Astrocyte of the hippocampus (primary cell): ENCODE measurements at regions not wholly inside any gene's neighbourhood (a gene's known extent, or its start where the extent isn't known, plus 50 kb on each side); places are given as distances from the start of the nearest gene placed in this dataset.
"Not testable (repeated sequence)": the region's sequence is repeated elsewhere in the genome, so short reads cannot be mapped to it uniquely, and the experiment has no call there.

ENCODE experiments used
- DNase-seq: peaks from one replicate; pipeline ENCODE4 v3.0.0; 2011; ENCODE audit warnings: low read depth, low spot score

- DNase-seq = no peak
Measured at GRCh38 chr2:56801770-56802169, 618.0 kb downstream of the CCDC85A start.

- DNase-seq = no peak
Measured at GRCh38 chr2:56803596-56803995, 619.8 kb downstream of the CCDC85A start.

- DNase-seq = no peak
Measured at GRCh38 chr2:56806924-56807323, 623.1 kb downstream of the CCDC85A start.

GRCh38 chr2:56807861-56808260 is 624.1 kb downstream of the CCDC85A start:
- no peak for DNase-seq

- DNase-seq = no peak
Measured at GRCh38 chr2:56811401-56811800, 627.6 kb downstream of the CCDC85A start.

- no peak for DNase-seq
Measured at GRCh38 chr2:56812432-56812831, 628.6 kb downstream of the CCDC85A start.

- DNase-seq = no peak
Measured at GRCh38 chr2:56813490-56813889, 629.7 kb downstream of the CCDC85A start.

GRCh38 chr2:56816666-56817065 is 632.9 kb downstream of the CCDC85A start:
- DNase-seq = no peak

- DNase-seq = no peak
Measured at GRCh38 chr2:56831780-56832179, 648.0 kb downstream of the CCDC85A start.

GRCh38 chr2:56834686-56835085 is 650.9 kb downstream of the CCDC85A start:
- no peak for DNase-seq

GRCh38 chr2:56840009-56840408 is 656.2 kb downstream of the CCDC85A start:
- DNase-seq = not testable (repeated sequence)

- no peak for DNase-seq
Measured at GRCh38 chr2:56860991-56861390, 677.2 kb downstream of the CCDC85A start.

- DNase-seq = no peak
Measured at GRCh38 chr2:56871644-56872043, 687.9 kb downstream of the CCDC85A start.

- no peak for DNase-seq
Measured at GRCh38 chr2:56874717-56875116, 690.9 kb downstream of the CCDC85A start.

GRCh38 chr2:56889738-56890137 is 705.9 kb downstream of the CCDC85A start:
- no peak for DNase-seq

- no peak for DNase-seq
Measured at GRCh38 chr2:56892382-56892781, 708.6 kb downstream of the CCDC85A start.

- DNase-seq = no peak
Measured at GRCh38 chr2:56898986-56899385, 715.2 kb downstream of the CCDC85A start.

GRCh38 chr2:56912490-56912889 is 728.7 kb downstream of the CCDC85A start:
- DNase-seq = no peak

- DNase-seq = no peak
Measured at GRCh38 chr2:56918790-56919189, 735.0 kb downstream of the CCDC85A start.

- DNase-seq = no peak
Measured at GRCh38 chr2:56933976-56934375, 750.2 kb downstream of the CCDC85A start.

GRCh38 chr2:56934866-56935265 is 751.1 kb downstream of the CCDC85A start:
- DNase-seq = no peak

- DNase-seq = no peak
Measured at GRCh38 chr2:56940054-56940453, 756.3 kb downstream of the CCDC85A start.

GRCh38 chr2:56952871-56953270 is 769.1 kb downstream of the CCDC85A start:
- DNase-seq = no peak

- DNase-seq = no peak
Measured at GRCh38 chr2:56960581-56960980, 776.8 kb downstream of the CCDC85A start.

- DNase-seq = no peak
Measured at GRCh38 chr2:56962673-56963072, 778.9 kb downstream of the CCDC85A start.
